ENCODE measurements at regions not wholly inside any gene's neighbourhood (a gene's known extent, or its start where the extent isn't known, plus 50 kb on each side); places are given as distances from the start of the nearest gene placed in this dataset.

DNA sequence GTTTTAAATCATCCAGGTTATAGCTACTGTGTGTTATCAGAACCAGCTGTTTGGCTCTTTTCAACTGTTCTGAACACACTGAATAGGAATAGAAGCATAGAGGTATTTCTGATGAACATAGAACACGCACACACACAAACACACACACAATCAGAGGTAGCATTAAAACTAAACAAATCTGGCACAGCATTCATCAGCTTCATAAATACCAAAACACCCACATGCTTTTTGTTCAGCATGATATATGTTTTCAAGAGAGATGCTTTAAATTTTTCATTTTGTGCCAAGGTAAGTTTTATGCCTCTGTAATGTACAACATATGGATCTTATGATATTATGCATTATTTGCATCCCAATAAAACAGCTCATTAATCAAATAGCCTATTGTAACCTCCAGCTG is 208.6 kb downstream of the GALC start:
- TF ChIP-seq, protein P1, sequence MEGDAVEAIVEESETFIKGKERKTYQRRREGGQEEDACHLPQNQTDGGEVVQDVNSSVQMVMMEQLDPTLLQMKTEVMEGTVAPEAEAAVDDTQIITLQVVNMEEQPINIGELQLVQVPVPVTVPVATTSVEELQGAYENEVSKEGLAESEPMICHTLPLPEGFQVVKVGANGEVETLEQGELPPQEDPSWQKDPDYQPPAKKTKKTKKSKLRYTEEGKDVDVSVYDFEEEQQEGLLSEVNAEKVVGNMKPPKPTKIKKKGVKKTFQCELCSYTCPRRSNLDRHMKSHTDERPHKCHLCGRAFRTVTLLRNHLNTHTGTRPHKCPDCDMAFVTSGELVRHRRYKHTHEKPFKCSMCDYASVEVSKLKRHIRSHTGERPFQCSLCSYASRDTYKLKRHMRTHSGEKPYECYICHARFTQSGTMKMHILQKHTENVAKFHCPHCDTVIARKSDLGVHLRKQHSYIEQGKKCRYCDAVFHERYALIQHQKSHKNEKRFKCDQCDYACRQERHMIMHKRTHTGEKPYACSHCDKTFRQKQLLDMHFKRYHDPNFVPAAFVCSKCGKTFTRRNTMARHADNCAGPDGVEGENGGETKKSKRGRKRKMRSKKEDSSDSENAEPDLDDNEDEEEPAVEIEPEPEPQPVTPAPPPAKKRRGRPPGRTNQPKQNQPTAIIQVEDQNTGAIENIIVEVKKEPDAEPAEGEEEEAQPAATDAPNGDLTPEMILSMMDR (IDR thresholded peaks at IDR 0.05), result no peak
- no peak for TF ChIP-seq POLR2A (IDR thresholded peaks at IDR 0.05)

Measured in thyroid gland (tissue), 4 donors.